ENCODE measurements at regions not wholly inside any gene's neighbourhood (a gene's known extent, or its start where the extent isn't known, plus 50 kb on each side); places are given as distances from the start of the nearest gene placed in this dataset.

GRCh38 chr5:82363524-82363923 is 85.4 kb upstream of the RPS23 start:
- Histone ChIP-seq H3K9me3 (ENCODE audit: insufficient read depth, low read depth, low read length) (no peaks in the 10 kb centered on the region), H2AFZ (ENCODE audit: low read length) (no peak overlapping the region), H3K27me3 (ENCODE audit: insufficient read depth, low read length, poor library complexity, severe bottlenecking) (no peaks in the 10 kb centered on the region), H3K4me2 (ENCODE audit: low read depth, low read length, poor library complexity, severe bottlenecking) (no peak overlapping the region), H3K36me3 (ENCODE audit: insufficient read depth, low read length) (no peaks in the 10 kb centered on the region), H3K79me2 (ENCODE audit: insufficient read depth, low read length) (no peaks in the 10 kb centered on the region), H4K20me1 (ENCODE audit: insufficient read depth, low read length, poor library complexity, severe bottlenecking) (no peaks in the 10 kb centered on the region), H3K4me3 (ENCODE audit: low read length, poor library complexity, severe bottlenecking) (no peak overlapping the region), H3K4me1 (ENCODE audit: insufficient read depth, low read length, poor library complexity, severe bottlenecking) (peaks cover 10% of the 10 kb centered on the region), H3K9ac (ENCODE audit: low read depth, low read length, poor library complexity, severe bottlenecking) (no peak overlapping the region), H3K9me2 (replicated peaks; ENCODE audit: low read depth, low read length) (no peaks in the 10 kb centered on the region), H3F3A (ENCODE audit: low read depth) (no peaks in the 10 kb centered on the region)
- TF ChIP-seq CTCF (conservative IDR thresholded peaks at IDR 0.05; ENCODE audit: low read length): no peak
- no peak for TF ChIP-seq EZH2phosphoT487 (IDR thresholded peaks at IDR 0.05; ENCODE audit: borderline replicate concordance)

GRCh38 chr5:82362636-82363035 is 84.5 kb upstream of the RPS23 start:
- no peaks in the 10 kb centered on the region for H3K27me3 ChIP-seq (ENCODE audit: insufficient read depth, low read length, poor library complexity, severe bottlenecking)
- no peaks in the 10 kb centered on the region for H4K20me1 ChIP-seq (ENCODE audit: insufficient read depth, low read length, poor library complexity, severe bottlenecking)
- no peak overlapping the region for H3K4me2 ChIP-seq (ENCODE audit: low read depth, low read length, poor library complexity, severe bottlenecking)
- H3K9me2 ChIP-seq (replicated peaks; ENCODE audit: low read depth, low read length): no peaks in the 10 kb centered on the region
- H3K79me2 ChIP-seq (ENCODE audit: insufficient read depth, low read length): no peaks in the 10 kb centered on the region
- peaks cover 14% of the 10 kb centered on the region for H3K4me1 ChIP-seq (ENCODE audit: insufficient read depth, low read length, poor library complexity, severe bottlenecking)
- H3K9me3 ChIP-seq (ENCODE audit: insufficient read depth, low read depth, low read length): no peaks in the 10 kb centered on the region
- TF ChIP-seq CTCF (conservative IDR thresholded peaks at IDR 0.05; ENCODE audit: low read length) (no peak), EZH2phosphoT487 (IDR thresholded peaks at IDR 0.05; ENCODE audit: borderline replicate concordance) (no peak)
- no peak overlapping the region for H3K4me3 ChIP-seq (ENCODE audit: low read length, poor library complexity, severe bottlenecking)
- H3K9ac ChIP-seq (ENCODE audit: low read depth, low read length, poor library complexity, severe bottlenecking): no peak overlapping the region
- H2AFZ ChIP-seq (ENCODE audit: low read length): no peak overlapping the region
- no peaks in the 10 kb centered on the region for H3K36me3 ChIP-seq (ENCODE audit: insufficient read depth, low read length)
- H3F3A ChIP-seq (ENCODE audit: low read depth): no peaks in the 10 kb centered on the region

- Histone ChIP-seq H3K9me2 (replicated peaks; ENCODE audit: low read depth, low read length) (no peaks in the 10 kb centered on the region), H3K9me3 (ENCODE audit: insufficient read depth, low read depth, low read length) (no peaks in the 10 kb centered on the region), H3K9ac (ENCODE audit: low read depth, low read length, poor library complexity, severe bottlenecking) (no peak overlapping the region), H4K20me1 (ENCODE audit: insufficient read depth, low read length, poor library complexity, severe bottlenecking) (no peaks in the 10 kb centered on the region), H3F3A (ENCODE audit: low read depth) (no peaks in the 10 kb centered on the region), H3K27me3 (ENCODE audit: insufficient read depth, low read length, poor library complexity, severe bottlenecking) (no peaks in the 10 kb centered on the region), H3K4me3 (ENCODE audit: low read length, poor library complexity, severe bottlenecking) (no peak overlapping the region), H3K4me1 (ENCODE audit: insufficient read depth, low read length, poor library complexity, severe bottlenecking) (peaks cover 27% of the 10 kb centered on the region), H3K79me2 (ENCODE audit: insufficient read depth, low read length) (no peaks in the 10 kb centered on the region), H2AFZ (ENCODE audit: low read length) (no peak overlapping the region), H3K4me2 (ENCODE audit: low read depth, low read length, poor library complexity, severe bottlenecking) (no peak overlapping the region), H3K36me3 (ENCODE audit: insufficient read depth, low read length) (no peaks in the 10 kb centered on the region)
- no peak for TF ChIP-seq EZH2phosphoT487 (IDR thresholded peaks at IDR 0.05; ENCODE audit: borderline replicate concordance)
- TF ChIP-seq CTCF (conservative IDR thresholded peaks at IDR 0.05; ENCODE audit: low read length): no peak
These were observed 81.9 kb upstream of the RPS23 start for GRCh38 chr5:82360022-82360421.

All from Loucy (cell line).